Mesendoderm (in vitro differentiated cells): ENCODE measurements at regions not wholly inside any gene's neighbourhood (a gene's known extent, or its start where the extent isn't known, plus 50 kb on each side); places are given as distances from the start of the nearest gene placed in this dataset.

Experiments used
- DNase-seq: peaks from one replicate; pipeline ENCODE4 v3.0.0; 2013
- H2AK5ac ChIP-seq: 2 replicates; pipeline ENCODE4 v1.6.1; 2013; ENCODE audit warnings: low read length, inconsistent platforms
- H2BK120ac ChIP-seq: 2 replicates; pipeline ENCODE4 v1.6.1; 2013; ENCODE audit warnings: low read depth, mild to moderate bottlenecking, low read length, moderate library complexity, mixed read lengths
- H2BK15ac ChIP-seq: replicated peaks from 2 replicates; pipeline ENCODE4 v1.6.1; 2013; ENCODE audit warnings: low read depth, mild to moderate bottlenecking, moderate library complexity
- H2BK5ac ChIP-seq: 2 replicates; pipeline ENCODE4 v1.6.1; 2013; ENCODE audit warnings: low read length, inconsistent platforms
- H3K18ac ChIP-seq: 2 replicates; pipeline ENCODE4 v1.6.1; 2013; ENCODE audit warnings: mild to moderate bottlenecking, low read length, mixed read lengths
- H3K23ac ChIP-seq: one replicate; pipeline ENCODE4 v1.6.1; 2013; ENCODE audit warnings: low read length
- H3K27ac ChIP-seq: 2 replicates; pipeline ENCODE4 v1.5.1; 2013; ENCODE audit warnings: low read depth, mild to moderate bottlenecking, inconsistent platforms, low read length, moderate library complexity
- H3K27me3 ChIP-seq: 2 replicates; pipeline ENCODE4 v1.6.1; 2013; ENCODE audit warnings: low read length, control low read depth, mild to moderate bottlenecking, inconsistent platforms; ENCODE audit not compliant: insufficient read depth, poor library complexity
- H3K36me3 ChIP-seq: 2 replicates; pipeline ENCODE4 v1.6.1; 2013; ENCODE audit warnings: low read length, inconsistent platforms; ENCODE audit not compliant: control insufficient read depth, insufficient read depth
- H3K4ac ChIP-seq: one replicate; pipeline ENCODE4 v1.6.1; 2013; ENCODE audit warnings: low read depth, mild to moderate bottlenecking, low read length, moderate library complexity
- H3K4me1 ChIP-seq: 2 replicates; pipeline ENCODE4 v1.6.1; 2013; ENCODE audit warnings: low read depth, low read length, inconsistent platforms; ENCODE audit not compliant: control insufficient read depth
- H3K4me2 ChIP-seq: 2 replicates; pipeline ENCODE4 v1.6.1; 2013; ENCODE audit warnings: low read length
- H3K4me3 ChIP-seq: 2 replicates; pipeline ENCODE4 v1.5.1; 2013; ENCODE audit warnings: mild to moderate bottlenecking, low read length
- H3K56ac ChIP-seq: one replicate; pipeline ENCODE4 v1.6.1; 2013; ENCODE audit warnings: low read length
- H3K79me1 ChIP-seq: 2 replicates; pipeline ENCODE4 v1.6.1; 2013; ENCODE audit warnings: low read length, inconsistent platforms
- H3K79me2 ChIP-seq: 2 replicates; pipeline ENCODE4 v1.6.1; 2013; ENCODE audit warnings: mild to moderate bottlenecking, low read length; ENCODE audit not compliant: control insufficient read depth, insufficient read depth
- H3K9ac ChIP-seq: 2 replicates; pipeline ENCODE4 v1.6.1; 2013; ENCODE audit warnings: low read length, inconsistent platforms
- H4K5ac ChIP-seq: one replicate; pipeline ENCODE4 v1.6.1; 2013; ENCODE audit warnings: low read length
- H4K8ac ChIP-seq: one replicate; pipeline ENCODE4 v1.6.1; 2013; ENCODE audit warnings: low read depth, mild to moderate bottlenecking, control low read depth, low read length, moderate library complexity
- WGBS: extraction: QIAGEN DNeasy Blood & Tissue Kit; methylation state at CpG from one replicate; pipeline ENCODE4 v1.1.7; 2013; ENCODE audit warnings: low lambda C conversion rate, missing lambda C conversion rate; ENCODE audit not compliant: insufficient coverage; ENCODE audit errors: extremely low coverage; 5-methylcytosine and 5-hydroxymethylcytosine counted together

DNA sequence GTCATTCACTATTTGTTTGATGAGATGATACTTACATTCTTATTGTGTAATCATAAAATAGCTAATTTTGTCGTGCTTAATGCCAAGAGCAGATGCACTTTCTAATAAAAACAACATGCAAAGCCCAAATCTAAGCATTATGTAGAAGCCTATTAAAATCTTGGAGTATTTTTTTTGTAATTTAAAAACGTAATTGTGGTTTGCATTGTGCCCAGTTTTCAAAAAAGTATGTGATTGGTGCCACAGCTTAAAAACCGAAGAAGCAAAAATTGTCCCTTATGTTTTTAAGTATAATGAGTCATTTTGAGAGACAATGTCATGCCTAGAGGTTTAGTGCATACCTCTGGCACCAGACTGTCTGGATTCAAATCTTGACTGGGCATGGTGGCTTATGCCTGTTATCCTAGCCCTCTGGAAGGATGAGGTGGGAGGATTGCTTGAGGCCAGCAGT is 464.8 kb upstream of the RGS6 start:
- Histone ChIP-seq H2BK15ac (no peak overlapping the region), H3K4me3 (no peak overlapping the region), H3K36me3 (no peaks in the 10 kb centered on the region), H2AK5ac (no peak overlapping the region), H3K18ac (no peak overlapping the region), H3K4ac (no peak overlapping the region), H3K79me2 (no peaks in the 10 kb centered on the region), H3K23ac (no peak overlapping the region), H4K8ac (no peak overlapping the region), H3K56ac (no peak overlapping the region), H3K4me1 (peaks cover 2% of the 10 kb centered on the region), H2BK120ac (no peak overlapping the region), H3K9ac (no peak overlapping the region), H3K4me2 (no peak overlapping the region), H3K27ac (no peak overlapping the region), H2BK5ac (no peak overlapping the region), H3K27me3 (peaks cover 2% of the 10 kb centered on the region), H4K5ac (no peak overlapping the region), H3K79me1 (no peaks in the 10 kb centered on the region)
- no peak for DNase-seq
- WGBS, result no CpG with 5 or more reads among the region's 3 CpGs

DNA sequence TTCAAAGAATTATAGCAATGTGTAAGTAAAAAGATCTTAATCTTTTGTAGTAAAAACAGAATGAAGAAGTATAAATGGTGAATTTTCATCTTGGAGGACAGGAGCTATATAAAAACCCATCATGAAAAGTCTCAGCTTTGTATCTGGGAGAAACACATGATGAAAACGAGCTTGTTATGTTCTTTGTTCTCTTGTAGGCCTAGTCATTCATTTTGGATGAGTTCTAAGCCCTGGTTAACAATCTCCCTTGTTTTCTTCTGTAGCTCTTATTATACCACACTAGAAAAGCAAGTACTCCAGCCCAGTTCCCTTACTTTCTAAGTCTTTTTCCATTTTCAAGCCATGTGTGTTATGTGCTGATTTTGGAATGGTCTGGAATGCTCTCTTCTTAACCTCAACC is 463.5 kb upstream of the RGS6 start:
- H3K23ac ChIP-seq, result no peak overlapping the region
- H3K4me1 ChIP-seq, result peaks cover 2% of the 10 kb centered on the region
- H3K4ac ChIP-seq, result no peak overlapping the region
- H2BK15ac ChIP-seq, result no peak overlapping the region
- DNase-seq, result no peak
- WGBS, result no CpG with 5 or more reads among the region's 1 CpG
- H3K36me3 ChIP-seq, result no peaks in the 10 kb centered on the region
- H3K4me2 ChIP-seq, result no peak overlapping the region
- no peak overlapping the region for H2BK120ac ChIP-seq
- no peak overlapping the region for H3K27ac ChIP-seq
- peaks cover 2% of the 10 kb centered on the region for H3K27me3 ChIP-seq
- H3K79me1 ChIP-seq, result no peaks in the 10 kb centered on the region
- H2BK5ac ChIP-seq, result no peak overlapping the region
- H4K8ac ChIP-seq, result no peak overlapping the region
- no peak overlapping the region for H2AK5ac ChIP-seq
- H3K9ac ChIP-seq, result no peak overlapping the region
- H3K18ac ChIP-seq, result no peak overlapping the region
- H3K56ac ChIP-seq, result no peak overlapping the region
- no peak overlapping the region for H3K4me3 ChIP-seq
- H3K79me2 ChIP-seq, result no peaks in the 10 kb centered on the region
- H4K5ac ChIP-seq, result no peak overlapping the region

DNA sequence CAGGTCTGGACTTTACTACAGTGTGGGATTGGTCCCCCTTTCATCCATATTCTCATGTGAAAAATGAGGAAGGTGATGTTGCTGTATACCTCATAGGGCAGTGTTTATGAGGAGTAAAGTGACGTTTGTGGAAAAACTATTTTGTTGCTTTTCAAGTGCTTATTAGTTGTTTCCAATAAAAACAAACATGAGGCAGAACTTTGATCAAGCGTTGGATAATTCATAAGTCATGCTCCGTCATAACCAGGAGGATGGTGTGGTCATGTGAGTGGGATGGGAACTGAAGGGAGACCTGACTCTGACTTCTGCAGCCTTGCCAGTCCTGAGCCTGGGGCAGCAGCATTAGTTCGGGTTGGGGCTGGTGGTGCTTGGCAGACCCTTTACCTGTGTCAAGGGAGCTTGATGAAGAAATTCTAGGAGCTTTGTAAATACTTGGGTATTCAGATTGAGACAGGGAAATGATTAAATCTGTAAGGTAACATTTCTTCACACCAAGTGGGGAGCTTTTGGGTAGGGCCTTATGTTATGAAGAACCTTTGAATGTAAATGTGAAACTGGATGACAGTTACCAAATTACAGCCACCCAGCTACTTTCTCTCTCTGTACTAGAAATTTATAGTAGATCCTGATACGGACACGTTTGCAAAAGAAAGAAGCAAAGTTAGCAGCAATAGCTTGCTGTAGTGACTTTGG is 462.4 kb upstream of the RGS6 start:
- no CpG with 5 or more reads among the region's 6 CpGs for WGBS
- H3K4ac ChIP-seq, result no peak overlapping the region

DNA sequence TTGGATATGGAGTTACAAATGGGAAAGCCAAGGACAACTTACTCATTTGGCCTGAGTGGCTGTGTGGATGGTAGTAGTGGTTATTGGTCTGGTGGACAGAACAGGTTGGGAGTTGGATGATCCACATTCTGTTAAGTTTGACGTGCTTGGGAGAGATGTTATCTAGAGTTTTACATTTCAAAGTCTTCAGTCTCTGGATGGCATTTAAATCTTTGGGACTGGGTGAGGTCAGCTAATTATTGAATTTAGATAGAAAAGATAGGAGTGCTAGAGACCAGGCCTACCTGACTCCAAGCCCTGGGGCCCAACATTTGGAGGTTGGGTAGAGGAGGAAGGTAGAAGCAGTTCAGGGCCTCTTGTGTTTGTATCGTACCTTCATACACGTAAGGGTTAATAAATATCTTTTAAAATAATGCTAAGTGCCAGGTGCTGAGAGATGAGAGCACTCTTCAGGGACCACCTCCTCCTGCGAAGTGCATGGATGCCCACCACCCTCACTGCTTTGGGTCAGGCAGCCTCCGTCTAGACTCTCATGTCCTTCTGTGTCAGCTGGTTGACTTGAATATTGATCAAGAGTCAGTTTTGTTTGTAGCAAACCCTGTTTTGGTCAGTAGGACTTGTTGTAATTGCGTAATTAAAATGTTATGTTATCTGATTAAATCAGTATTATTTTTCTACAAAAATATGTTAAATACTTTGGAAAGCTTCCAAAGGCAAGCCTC is 460.4 kb upstream of the RGS6 start:
- H3K4ac ChIP-seq, result no peak overlapping the region
- H3K56ac ChIP-seq, result no peak overlapping the region
- H3K9ac ChIP-seq, result no peak overlapping the region
- DNase-seq, result peak; percentile 46
- no peaks in the 10 kb centered on the region for H3K36me3 ChIP-seq
- H3K27me3 ChIP-seq, result peaks cover 2% of the 10 kb centered on the region
- no peak overlapping the region for H2AK5ac ChIP-seq
- no peaks in the 10 kb centered on the region for H3K79me1 ChIP-seq
- no peak overlapping the region for H2BK5ac ChIP-seq
- no peak overlapping the region for H2BK120ac ChIP-seq
- no peaks in the 10 kb centered on the region for H3K79me2 ChIP-seq
- peaks cover 2% of the 10 kb centered on the region for H3K4me1 ChIP-seq
- WGBS, result no CpG with 5 or more reads among the region's 6 CpGs
- H3K18ac ChIP-seq, result no peak overlapping the region
- no peak overlapping the region for H4K5ac ChIP-seq
- H4K8ac ChIP-seq, result no peak overlapping the region
- no peak overlapping the region for H3K4me2 ChIP-seq
- H3K27ac ChIP-seq, result no peak overlapping the region
- no peak overlapping the region for H3K4me3 ChIP-seq
- no peak overlapping the region for H2BK15ac ChIP-seq
- no peak overlapping the region for H3K23ac ChIP-seq

More for the DNA sequence above, 462.4 kb upstream of the RGS6 start:
- Histone ChIP-seq H3K56ac (no peak overlapping the region), H2BK120ac (no peak overlapping the region), H2BK5ac (no peak overlapping the region), H2BK15ac (no peak overlapping the region), H3K18ac (no peak overlapping the region), H3K79me1 (no peaks in the 10 kb centered on the region), H3K23ac (no peak overlapping the region), H3K4me1 (peaks cover 2% of the 10 kb centered on the region), H3K79me2 (no peaks in the 10 kb centered on the region), H3K27ac (no peak overlapping the region), H2AK5ac (no peak overlapping the region), H3K9ac (no peak overlapping the region), H4K5ac (no peak overlapping the region), H4K8ac (no peak overlapping the region), H3K36me3 (no peaks in the 10 kb centered on the region), H3K4me3 (no peak overlapping the region), H3K4me2 (no peak overlapping the region), H3K27me3 (peaks cover 2% of the 10 kb centered on the region)
- DNase-seq, result no peak

DNA sequence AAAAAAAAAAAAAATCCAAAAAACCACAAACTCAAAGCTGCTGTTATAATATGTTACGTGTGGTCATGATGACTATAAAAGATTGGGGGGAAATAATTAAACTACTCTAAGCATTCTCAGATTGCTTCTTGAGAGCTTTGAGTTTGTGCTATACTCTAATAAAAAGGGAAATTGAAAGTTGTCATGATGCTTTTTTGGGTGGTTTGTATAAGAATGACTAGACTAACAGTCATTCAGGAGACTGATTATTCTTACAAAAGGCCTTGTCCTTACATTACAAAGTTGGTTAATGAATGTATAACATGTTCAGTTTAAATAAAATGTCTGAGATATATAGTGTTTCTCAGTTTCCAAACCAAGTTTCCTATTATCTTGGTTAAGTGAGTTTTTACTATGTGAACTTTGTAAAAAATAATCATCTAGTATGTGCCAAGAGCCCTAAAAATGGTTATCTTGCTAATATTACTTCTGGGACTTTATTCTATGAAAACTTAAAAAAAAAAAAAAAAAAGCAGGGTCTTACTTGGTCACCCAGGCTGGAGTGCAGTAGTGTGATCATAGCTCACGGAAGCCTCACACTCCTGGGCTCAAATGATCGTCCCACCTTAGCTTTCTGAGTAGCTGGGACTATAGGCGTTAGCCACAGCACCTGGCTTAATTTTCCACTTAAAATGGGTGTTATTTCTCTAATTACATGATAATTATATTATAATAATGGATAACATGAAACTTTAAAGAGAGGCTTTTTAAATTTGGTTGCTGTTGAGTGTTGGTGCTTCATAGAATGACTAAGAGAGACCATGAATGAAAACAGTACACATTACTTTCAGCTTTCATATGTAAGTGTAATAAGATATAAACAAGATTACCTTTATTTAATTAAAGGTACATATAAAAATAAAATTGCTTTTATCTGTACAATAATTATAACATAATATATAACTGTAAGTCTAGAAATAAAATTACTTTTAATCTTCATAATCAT is 459.6 kb upstream of the RGS6 start:
- DNase-seq, result no peak
- no peak overlapping the region for H3K4me2 ChIP-seq

More for the DNA sequence above, 459.6 kb upstream of the RGS6 start:
- Histone ChIP-seq H3K4me3 (no peak overlapping the region), H2AK5ac (no peak overlapping the region), H3K4me1 (peaks cover 2% of the 10 kb centered on the region), H3K9ac (no peak overlapping the region), H4K8ac (no peak overlapping the region), H3K56ac (no peak overlapping the region), H3K79me1 (no peaks in the 10 kb centered on the region), H2BK15ac (no peak overlapping the region), H2BK120ac (no peak overlapping the region), H3K27ac (no peak overlapping the region), H3K36me3 (no peaks in the 10 kb centered on the region), H3K23ac (no peak overlapping the region), H3K4ac (no peak overlapping the region), H3K79me2 (no peaks in the 10 kb centered on the region), H3K27me3 (peaks cover 2% of the 10 kb centered on the region), H3K18ac (no peak overlapping the region), H4K5ac (no peak overlapping the region), H2BK5ac (no peak overlapping the region)
- WGBS, result no CpG with 5 or more reads among the region's 4 CpGs
